ENCODE measurements at regions not wholly inside any gene's neighbourhood (a gene's known extent, or its start where the extent isn't known, plus 50 kb on each side); places are given as distances from the start of the nearest gene placed in this dataset.

DNA sequence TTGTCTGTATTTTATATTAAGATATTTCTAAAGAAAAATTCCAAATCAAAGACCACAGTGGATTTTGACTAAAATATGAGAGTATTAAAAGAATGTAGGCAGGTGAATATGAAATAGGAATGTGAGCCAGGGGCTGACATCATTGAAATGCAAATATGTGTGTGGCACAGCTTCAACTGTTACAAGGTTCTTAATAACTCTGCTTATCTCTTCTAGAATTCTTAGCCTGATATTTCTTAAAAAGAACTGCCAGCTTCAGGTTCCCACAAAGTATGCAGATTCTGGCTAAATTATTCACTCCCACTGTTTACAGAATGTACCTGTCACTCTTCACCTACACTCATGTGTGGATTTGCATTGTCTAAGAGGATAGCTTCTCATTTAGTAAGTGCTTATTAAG, 274.4 kb downstream of the DIRAS2 start:
- TF ChIP-seq, protein P1, sequence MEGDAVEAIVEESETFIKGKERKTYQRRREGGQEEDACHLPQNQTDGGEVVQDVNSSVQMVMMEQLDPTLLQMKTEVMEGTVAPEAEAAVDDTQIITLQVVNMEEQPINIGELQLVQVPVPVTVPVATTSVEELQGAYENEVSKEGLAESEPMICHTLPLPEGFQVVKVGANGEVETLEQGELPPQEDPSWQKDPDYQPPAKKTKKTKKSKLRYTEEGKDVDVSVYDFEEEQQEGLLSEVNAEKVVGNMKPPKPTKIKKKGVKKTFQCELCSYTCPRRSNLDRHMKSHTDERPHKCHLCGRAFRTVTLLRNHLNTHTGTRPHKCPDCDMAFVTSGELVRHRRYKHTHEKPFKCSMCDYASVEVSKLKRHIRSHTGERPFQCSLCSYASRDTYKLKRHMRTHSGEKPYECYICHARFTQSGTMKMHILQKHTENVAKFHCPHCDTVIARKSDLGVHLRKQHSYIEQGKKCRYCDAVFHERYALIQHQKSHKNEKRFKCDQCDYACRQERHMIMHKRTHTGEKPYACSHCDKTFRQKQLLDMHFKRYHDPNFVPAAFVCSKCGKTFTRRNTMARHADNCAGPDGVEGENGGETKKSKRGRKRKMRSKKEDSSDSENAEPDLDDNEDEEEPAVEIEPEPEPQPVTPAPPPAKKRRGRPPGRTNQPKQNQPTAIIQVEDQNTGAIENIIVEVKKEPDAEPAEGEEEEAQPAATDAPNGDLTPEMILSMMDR (IDR thresholded peaks at IDR 0.05; ENCODE audit: poor library complexity), result no peak
- no peak for TF ChIP-seq EZH2 (IDR thresholded peaks at IDR 0.05; ENCODE audit: borderline replicate concordance)
- TF ChIP-seq EZH2phosphoT487 (IDR thresholded peaks at IDR 0.05; ENCODE audit: low read depth, severe bottlenecking, unreplicated experiment), result no peak
- Histone ChIP-seq H3K79me2 (no peaks in the 10 kb centered on the region), H3K4me1 (ENCODE audit: insufficient read depth) (no peaks in the 10 kb centered on the region), H4K20me1 (ENCODE audit: insufficient read depth, poor library complexity, severe bottlenecking) (no peaks in the 10 kb centered on the region), H3K4me2 (no peak overlapping the region), H3K9me2 (replicated peaks; ENCODE audit: insufficient read depth) (no peaks in the 10 kb centered on the region), H3K4me3 (no peak overlapping the region), H3K9me3 (ENCODE audit: low read depth) (no peaks in the 10 kb centered on the region), H2AFZ (no peak overlapping the region), H3K36me3 (replicated peaks; ENCODE audit: insufficient read depth, low read depth) (no peaks in the 10 kb centered on the region), H3K27ac (no peak overlapping the region), H3K27me3 (no peaks in the 10 kb centered on the region)
- no peak for DNase-seq (ENCODE audit: low spot score)

DNA sequence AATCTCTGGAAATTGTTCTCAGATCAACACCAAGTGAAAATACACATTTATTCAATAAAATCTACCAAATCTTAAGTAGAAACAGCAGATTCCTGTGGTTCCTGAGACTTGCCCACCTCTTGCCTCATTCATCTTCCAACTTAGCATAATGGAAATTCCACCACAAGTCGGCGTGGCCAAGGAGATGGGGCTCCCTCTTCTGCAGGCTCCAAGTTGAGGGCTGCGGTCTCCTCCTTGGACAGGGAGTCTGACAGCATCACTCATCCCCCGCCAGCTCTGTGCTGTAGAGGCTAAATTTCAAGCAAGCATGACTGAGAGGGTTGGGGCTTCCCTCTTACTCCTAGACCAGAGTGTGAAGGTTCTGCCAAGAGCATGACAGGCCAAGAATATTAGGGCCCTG, 273.7 kb downstream of the DIRAS2 start:
- no peak overlapping the region for H3K27ac ChIP-seq
- TF ChIP-seq EZH2phosphoT487 (IDR thresholded peaks at IDR 0.05; ENCODE audit: low read depth, severe bottlenecking, unreplicated experiment) (no peak), EZH2 (IDR thresholded peaks at IDR 0.05; ENCODE audit: borderline replicate concordance) (no peak)
- TF ChIP-seq, protein P1 (IDR thresholded peaks at IDR 0.05; ENCODE audit: poor library complexity), result no peak

DNA sequence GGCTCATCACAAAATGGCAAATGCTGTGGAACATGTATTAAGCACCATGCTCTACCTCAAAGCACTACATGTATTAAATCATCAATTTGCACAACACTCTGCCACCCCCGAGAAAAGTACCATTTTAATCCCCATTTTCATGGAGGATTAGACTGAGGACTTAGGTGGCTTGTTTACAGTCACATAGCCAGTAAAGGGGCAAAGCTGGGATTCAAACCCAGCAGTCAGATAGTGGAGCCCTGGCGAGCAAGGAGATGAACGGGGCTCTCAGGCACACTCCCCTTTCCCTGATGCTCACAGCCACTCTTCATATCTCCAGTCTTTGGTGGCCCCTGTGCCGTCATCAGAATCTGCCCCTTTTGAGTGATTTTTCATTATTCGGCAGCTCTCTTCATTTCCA, 262.9 kb downstream of the DIRAS2 start:
- no peak for DNase-seq (ENCODE audit: low spot score)
- 79% methylated on average over 5 of the region's 5 CpGs for WGBS (ENCODE audit: low lambda C conversion rate, missing lambda C conversion rate)
- no peaks in the 10 kb centered on the region for H4K20me1 ChIP-seq (ENCODE audit: insufficient read depth, poor library complexity, severe bottlenecking)

More for the DNA sequence above, 273.7 kb downstream of the DIRAS2 start:
- Histone ChIP-seq H3K79me2 (no peaks in the 10 kb centered on the region), H3K9me2 (replicated peaks; ENCODE audit: insufficient read depth) (no peaks in the 10 kb centered on the region), H2AFZ (no peak overlapping the region), H3K4me2 (no peak overlapping the region), H3K9me3 (ENCODE audit: low read depth) (no peaks in the 10 kb centered on the region), H4K20me1 (ENCODE audit: insufficient read depth, poor library complexity, severe bottlenecking) (no peaks in the 10 kb centered on the region), H3K36me3 (replicated peaks; ENCODE audit: insufficient read depth, low read depth) (no peaks in the 10 kb centered on the region), H3K27me3 (no peaks in the 10 kb centered on the region), H3K4me1 (ENCODE audit: insufficient read depth) (no peaks in the 10 kb centered on the region), H3K4me3 (no peak overlapping the region)
- DNase-seq (ENCODE audit: low spot score), result no peak
- 96% methylated on average over 4 of the region's 4 CpGs for WGBS (ENCODE audit: low lambda C conversion rate, missing lambda C conversion rate)

DNA sequence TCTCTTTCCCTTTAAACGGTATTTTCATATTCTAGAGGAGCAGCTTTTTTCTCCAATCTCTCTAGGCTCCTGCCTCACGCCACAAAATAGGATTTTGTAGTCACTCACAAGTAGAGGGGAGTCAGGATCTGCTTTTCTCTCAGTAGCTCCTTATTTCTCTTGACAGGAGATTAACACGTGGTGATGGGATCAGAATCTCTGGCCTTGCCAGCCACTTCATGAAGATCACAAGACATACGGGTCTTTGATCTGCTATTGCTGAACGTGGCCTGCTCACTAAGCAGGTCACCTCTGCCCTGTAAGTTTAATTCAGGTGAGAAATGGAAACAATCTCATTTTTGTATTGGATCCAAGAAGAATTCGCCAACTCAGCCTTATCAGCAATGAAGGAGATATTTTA, 257.5 kb downstream of the DIRAS2 start:
- Histone ChIP-seq H3K4me1 (ENCODE audit: insufficient read depth) (no peaks in the 10 kb centered on the region), H3K9me2 (replicated peaks; ENCODE audit: insufficient read depth) (no peaks in the 10 kb centered on the region), H3K27me3 (no peaks in the 10 kb centered on the region), H4K20me1 (ENCODE audit: insufficient read depth, poor library complexity, severe bottlenecking) (no peaks in the 10 kb centered on the region), H3K9me3 (ENCODE audit: low read depth) (no peaks in the 10 kb centered on the region), H3K4me2 (no peak overlapping the region), H3K4me3 (no peak overlapping the region), H3K27ac (no peak overlapping the region), H3K79me2 (no peaks in the 10 kb centered on the region), H3K36me3 (replicated peaks; ENCODE audit: insufficient read depth, low read depth) (no peaks in the 10 kb centered on the region), H2AFZ (no peak overlapping the region)
- WGBS (ENCODE audit: low lambda C conversion rate, missing lambda C conversion rate), result 43% methylated on average over 6 of the region's 6 CpGs
- DNase-seq (ENCODE audit: low spot score), result no peak
- TF ChIP-seq, protein P1 (IDR thresholded peaks at IDR 0.05; ENCODE audit: poor library complexity), result no peak
- no peak for TF ChIP-seq EZH2phosphoT487 (IDR thresholded peaks at IDR 0.05; ENCODE audit: low read depth, severe bottlenecking, unreplicated experiment)
- TF ChIP-seq EZH2 (IDR thresholded peaks at IDR 0.05; ENCODE audit: borderline replicate concordance), result no peak

More for the DNA sequence above, 262.9 kb downstream of the DIRAS2 start:
- no peak overlapping the region for H3K4me3 ChIP-seq
- H3K27me3 ChIP-seq, result no peaks in the 10 kb centered on the region
- H3K27ac ChIP-seq, result no peak overlapping the region
- no peaks in the 10 kb centered on the region for H3K4me1 ChIP-seq (ENCODE audit: insufficient read depth)
- H3K79me2 ChIP-seq, result no peaks in the 10 kb centered on the region
- H3K36me3 ChIP-seq (replicated peaks; ENCODE audit: insufficient read depth, low read depth), result no peaks in the 10 kb centered on the region
- no peak overlapping the region for H3K4me2 ChIP-seq
- no peak overlapping the region for H2AFZ ChIP-seq
- TF ChIP-seq EZH2 (IDR thresholded peaks at IDR 0.05; ENCODE audit: borderline replicate concordance), result no peak
- no peaks in the 10 kb centered on the region for H3K9me2 ChIP-seq (replicated peaks; ENCODE audit: insufficient read depth)
- no peaks in the 10 kb centered on the region for H3K9me3 ChIP-seq (ENCODE audit: low read depth)

All from hepatocyte (in vitro differentiated cells).